ENCODE measurements at regions not wholly inside any gene's neighbourhood (a gene's known extent, or its start where the extent isn't known, plus 50 kb on each side); places are given as distances from the start of the nearest gene placed in this dataset.

DNA sequence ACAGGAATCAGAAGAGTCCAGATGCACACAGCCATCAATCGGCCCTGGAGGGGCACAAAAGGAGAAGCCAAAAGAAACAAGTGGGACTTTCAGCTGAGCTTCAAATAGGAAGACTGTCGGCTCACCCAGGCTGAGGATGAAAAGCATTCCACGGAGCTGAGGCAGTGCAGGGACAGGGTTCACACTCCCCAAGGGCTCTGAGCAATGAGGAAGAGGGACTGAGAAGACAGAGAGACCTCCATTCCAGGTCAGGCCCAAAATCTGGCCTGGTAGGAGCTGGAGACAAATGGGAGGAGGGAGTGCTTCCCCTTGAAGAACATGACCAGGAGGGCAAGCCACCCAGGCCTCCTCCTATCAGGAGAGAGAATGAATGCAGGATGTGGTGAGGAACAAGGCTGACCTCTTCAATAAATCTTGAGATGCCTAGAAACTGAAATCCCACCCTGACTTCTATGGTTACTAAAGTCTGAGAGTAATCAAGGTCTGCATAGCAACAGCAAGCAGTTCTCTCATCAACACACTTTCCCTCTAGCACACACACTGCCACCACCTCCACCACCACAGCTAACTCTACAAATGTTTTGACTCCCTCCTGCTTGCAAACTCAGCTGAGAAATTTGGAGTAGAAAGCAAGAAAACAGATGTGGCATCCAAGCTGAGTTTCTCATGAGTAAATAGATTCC is 434.4 kb downstream of the TNS1 start:
- Histone ChIP-seq H3K9me3 (ENCODE audit: insufficient read depth, low read length, severe bottlenecking) (no peaks in the 10 kb centered on the region), H3K27ac (ENCODE audit: low read length) (no peak overlapping the region), H3K4me1 (ENCODE audit: insufficient read depth, low read length) (no peaks in the 10 kb centered on the region), H2AFZ (ENCODE audit: low read depth, low read length) (no peak overlapping the region), H3K27me3 (ENCODE audit: insufficient read depth, low read length, poor library complexity) (peaks cover 3% of the 10 kb centered on the region), H3K4me2 (ENCODE audit: insufficient read depth, low read length) (no peak overlapping the region), H3K9ac (ENCODE audit: low read depth, low read length) (no peak overlapping the region), H4K20me1 (ENCODE audit: insufficient read depth, low read length) (no peaks in the 10 kb centered on the region), H3K4me3 (ENCODE audit: low read depth in 1 of 2, low read length in 2 of 2) (no peak overlapping the region), H3K36me3 (ENCODE audit: insufficient read depth, low read length) (no peaks in the 10 kb centered on the region), H3K79me2 (ENCODE audit: insufficient read depth, low read length) (no peaks in the 10 kb centered on the region)
- DNase-seq = no peak
- ATAC-seq (ENCODE audit: insufficient read depth, low read depth) = no peak
- no peak for TF ChIP-seq EZH2 (IDR thresholded peaks at IDR 0.05; ENCODE audit: borderline replicate concordance, low read depth, low read length, severe bottlenecking)
- TF ChIP-seq, protein P1, sequence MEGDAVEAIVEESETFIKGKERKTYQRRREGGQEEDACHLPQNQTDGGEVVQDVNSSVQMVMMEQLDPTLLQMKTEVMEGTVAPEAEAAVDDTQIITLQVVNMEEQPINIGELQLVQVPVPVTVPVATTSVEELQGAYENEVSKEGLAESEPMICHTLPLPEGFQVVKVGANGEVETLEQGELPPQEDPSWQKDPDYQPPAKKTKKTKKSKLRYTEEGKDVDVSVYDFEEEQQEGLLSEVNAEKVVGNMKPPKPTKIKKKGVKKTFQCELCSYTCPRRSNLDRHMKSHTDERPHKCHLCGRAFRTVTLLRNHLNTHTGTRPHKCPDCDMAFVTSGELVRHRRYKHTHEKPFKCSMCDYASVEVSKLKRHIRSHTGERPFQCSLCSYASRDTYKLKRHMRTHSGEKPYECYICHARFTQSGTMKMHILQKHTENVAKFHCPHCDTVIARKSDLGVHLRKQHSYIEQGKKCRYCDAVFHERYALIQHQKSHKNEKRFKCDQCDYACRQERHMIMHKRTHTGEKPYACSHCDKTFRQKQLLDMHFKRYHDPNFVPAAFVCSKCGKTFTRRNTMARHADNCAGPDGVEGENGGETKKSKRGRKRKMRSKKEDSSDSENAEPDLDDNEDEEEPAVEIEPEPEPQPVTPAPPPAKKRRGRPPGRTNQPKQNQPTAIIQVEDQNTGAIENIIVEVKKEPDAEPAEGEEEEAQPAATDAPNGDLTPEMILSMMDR (IDR thresholded peaks at IDR 0.05; ENCODE audit: borderline replicate concordance, extremely low read depth, low read length, poor library complexity, severe bottlenecking) = no peak

DNA sequence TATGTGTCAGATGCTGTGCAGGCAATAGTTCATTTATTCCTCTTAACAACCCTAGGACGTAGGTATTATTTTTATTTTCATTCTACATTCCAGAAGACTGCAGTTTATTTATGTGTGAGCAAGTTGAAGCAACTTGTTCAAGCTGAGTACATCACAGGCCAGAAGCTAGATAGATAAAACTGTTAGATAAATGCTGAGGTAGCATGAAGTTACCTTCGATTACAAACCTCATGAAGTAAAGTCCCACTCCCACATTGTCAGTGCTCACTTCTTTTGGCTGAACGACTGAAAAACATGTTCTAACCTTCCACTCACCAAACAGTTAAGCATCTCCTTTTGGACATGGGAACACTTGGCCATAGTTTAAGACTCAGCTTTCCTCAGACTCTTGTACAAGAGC is 439.2 kb downstream of the TNS1 start:
- Histone ChIP-seq H3K4me2 (ENCODE audit: insufficient read depth, low read length) (no peak overlapping the region), H3K4me3 (ENCODE audit: low read depth in 1 of 2, low read length in 2 of 2) (no peak overlapping the region), H3K36me3 (ENCODE audit: insufficient read depth, low read length) (no peaks in the 10 kb centered on the region), H3K9ac (ENCODE audit: low read depth, low read length) (no peak overlapping the region), H3K27me3 (ENCODE audit: insufficient read depth, low read length, poor library complexity) (no peaks in the 10 kb centered on the region), H2AFZ (ENCODE audit: low read depth, low read length) (no peak overlapping the region), H3K4me1 (ENCODE audit: insufficient read depth, low read length) (no peaks in the 10 kb centered on the region), H3K79me2 (ENCODE audit: insufficient read depth, low read length) (no peaks in the 10 kb centered on the region), H3K27ac (ENCODE audit: low read length) (no peak overlapping the region), H4K20me1 (ENCODE audit: insufficient read depth, low read length) (no peaks in the 10 kb centered on the region), H3K9me3 (ENCODE audit: insufficient read depth, low read length, severe bottlenecking) (no peaks in the 10 kb centered on the region)
- DNase-seq (no peak), ATAC-seq (ENCODE audit: insufficient read depth, low read depth) (no peak)
- TF ChIP-seq EZH2 (IDR thresholded peaks at IDR 0.05; ENCODE audit: borderline replicate concordance, low read depth, low read length, severe bottlenecking) = no peak
- TF ChIP-seq, protein P1 (IDR thresholded peaks at IDR 0.05; ENCODE audit: borderline replicate concordance, extremely low read depth, low read length, poor library complexity, severe bottlenecking) = no peak

DNA sequence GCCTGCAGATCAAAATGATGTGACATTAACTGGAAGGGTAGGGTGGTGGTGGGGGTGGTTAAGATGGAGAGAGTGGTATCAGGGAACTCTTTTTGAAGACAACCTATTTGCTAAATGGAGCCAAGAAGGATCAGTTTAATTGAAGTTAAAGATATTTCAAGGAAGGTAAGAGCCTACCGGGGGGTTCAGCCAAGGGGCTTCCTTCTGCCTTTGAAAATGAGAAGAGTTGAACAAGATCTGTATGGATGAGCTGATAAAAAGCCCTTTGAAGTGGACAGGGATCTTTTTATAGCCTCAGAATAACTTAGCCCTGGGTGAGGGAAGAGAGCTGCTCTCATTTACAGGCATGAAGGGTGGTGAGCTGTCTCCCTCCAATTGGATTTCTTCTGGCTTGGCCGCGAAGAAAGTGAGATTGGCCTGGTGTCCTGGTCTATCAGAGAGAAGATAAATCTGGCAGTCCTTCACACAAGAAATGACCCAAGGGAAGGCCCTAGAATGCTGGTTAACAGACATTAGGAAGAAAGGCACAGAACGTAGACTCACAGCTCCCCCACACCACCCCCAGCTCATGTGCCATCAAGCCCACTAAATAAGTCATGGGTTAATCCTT is 439.8 kb downstream of the TNS1 start:
- Histone ChIP-seq H4K20me1 (ENCODE audit: insufficient read depth, low read length) (no peaks in the 10 kb centered on the region), H3K4me2 (ENCODE audit: insufficient read depth, low read length) (no peak overlapping the region), H3K9ac (ENCODE audit: low read depth, low read length) (no peak overlapping the region), H3K4me3 (ENCODE audit: low read depth in 1 of 2, low read length in 2 of 2) (no peak overlapping the region), H3K27me3 (ENCODE audit: insufficient read depth, low read length, poor library complexity) (no peaks in the 10 kb centered on the region), H3K27ac (ENCODE audit: low read length) (no peak overlapping the region), H2AFZ (ENCODE audit: low read depth, low read length) (no peak overlapping the region), H3K4me1 (ENCODE audit: insufficient read depth, low read length) (no peaks in the 10 kb centered on the region), H3K9me3 (ENCODE audit: insufficient read depth, low read length, severe bottlenecking) (no peaks in the 10 kb centered on the region), H3K36me3 (ENCODE audit: insufficient read depth, low read length) (no peaks in the 10 kb centered on the region), H3K79me2 (ENCODE audit: insufficient read depth, low read length) (no peaks in the 10 kb centered on the region)
- no peak for TF ChIP-seq EZH2 (IDR thresholded peaks at IDR 0.05; ENCODE audit: borderline replicate concordance, low read depth, low read length, severe bottlenecking)
- TF ChIP-seq, protein P1 (IDR thresholded peaks at IDR 0.05; ENCODE audit: borderline replicate concordance, extremely low read depth, low read length, poor library complexity, severe bottlenecking) = no peak
- ATAC-seq (ENCODE audit: insufficient read depth, low read depth) (no peak), DNase-seq (no peak)
